HG03565 (cell line): ENCODE measurements at regions not wholly inside any gene's neighbourhood (a gene's known extent, or its start where the extent isn't known, plus 50 kb on each side); places are given as distances from the start of the nearest gene placed in this dataset.
"Not testable (repeated sequence)": the region's sequence is repeated elsewhere in the genome, so short reads cannot be mapped to it uniquely, and the experiment has no call there.

Experiments used
- ATAC-seq: cut with Tn5 transposase; IDR thresholded peaks from one replicate; pipeline ENCODE4 v1.9.1; 2021; ENCODE audit warnings: mild to moderate bottlenecking, moderate library complexity; ENCODE audit not compliant: unreplicated experiment

- no peak for ATAC-seq
These were observed 127.2 kb downstream of the MACIR start for GRCh38 chr5:103385722-103386121.

GRCh38 chr5:103377638-103378037 is 119.1 kb downstream of the MACIR start:
- not testable (repeated sequence) for ATAC-seq

- no peak for ATAC-seq
These were observed 117.5 kb downstream of the MACIR start for GRCh38 chr5:103375863-103376591.

GRCh38 chr5:103375350-103375749 is 116.8 kb downstream of the MACIR start:
- ATAC-seq: no peak

GRCh38 chr5:103374473-103374963 is 116.0 kb downstream of the MACIR start:
- no peak for ATAC-seq

GRCh38 chr5:103373597-103374472 is 115.3 kb downstream of the MACIR start:
- no peak for ATAC-seq

- ATAC-seq: no peak
These were observed 112.6 kb downstream of the MACIR start for GRCh38 chr5:103371046-103371607.

- ATAC-seq: no peak
These were observed 110.9 kb downstream of the MACIR start for GRCh38 chr5:103369125-103370120.

GRCh38 chr5:103367702-103368101 is 109.1 kb downstream of the MACIR start:
- ATAC-seq: no peak

- ATAC-seq: no peak
These were observed 108.5 kb downstream of the MACIR start for GRCh38 chr5:103366918-103367549.

GRCh38 chr5:103364074-103364473 is 105.5 kb downstream of the MACIR start:
- no peak for ATAC-seq

GRCh38 chr5:103362211-103362610 is 103.6 kb downstream of the MACIR start:
- no peak for ATAC-seq

- no peak for ATAC-seq
These were observed 101.9 kb downstream of the MACIR start for GRCh38 chr5:103360475-103360874.

- no peak for ATAC-seq
These were observed 99.9 kb downstream of the MACIR start for GRCh38 chr5:103358305-103358995.

GRCh38 chr5:103357636-103358035 is 99.1 kb downstream of the MACIR start:
- ATAC-seq: no peak

- no peak for ATAC-seq
These were observed 98.0 kb downstream of the MACIR start for GRCh38 chr5:103356350-103357091.

GRCh38 chr5:103355579-103355978 is 97.0 kb downstream of the MACIR start:
- no peak for ATAC-seq

GRCh38 chr5:103354446-103354845 is 95.9 kb downstream of the MACIR start:
- no peak for ATAC-seq

GRCh38 chr5:103353581-103353980 is 95.0 kb downstream of the MACIR start:
- ATAC-seq: no peak
